Left ventricle myocardium inferior (tissue), 1 donor: ENCODE measurements at regions not wholly inside any gene's neighbourhood (a gene's known extent, or its start where the extent isn't known, plus 50 kb on each side); places are given as distances from the start of the nearest gene placed in this dataset.
A peak's percentile ranks its signal among the peaks of the same experiment; 100 is the strongest.

Experiments used
- DNase-seq: peaks from one replicate; pipeline ENCODE4 v3.0.0-alpha.2; 2020
- H3K27ac ChIP-seq: fragments of 200-600 bp; replicated peaks from 2 replicates; pipeline ENCODE4 v1.8.0; 2021
- H3K27me3 ChIP-seq: fragments of 200-600 bp; 2 replicates; pipeline ENCODE4 v1.8.0; 2021; ENCODE audit warnings: low read depth
- H3K36me3 ChIP-seq: fragments of 200-600 bp; 2 replicates; pipeline ENCODE4 v1.8.0; 2021
- H3K4me1 ChIP-seq: fragments of 200-600 bp; 2 replicates; pipeline ENCODE4 v1.8.0; 2021
- H3K4me3 ChIP-seq: fragments of 200-600 bp; 2 replicates; pipeline ENCODE4 v1.8.0; 2021; ENCODE audit warnings: mild to moderate bottlenecking, moderate library complexity
- H3K9me3 ChIP-seq: fragments of 200-600 bp; replicated peaks from 2 replicates; pipeline ENCODE4 v1.8.0; 2021
- CTCF ChIP-seq: fragments of 200-600 bp; IDR thresholded peaks from 2 replicates; pipeline ENCODE4 v1.8.0; 2021; ENCODE audit warnings: antibody characterized with exemption, mild to moderate bottlenecking, borderline replicate concordance
- intact Hi-C: fragments of 100-400 bp; cut with micrococcal nuclease; formaldehyde crosslinking; loops from one replicate; pipeline ENCODE4 v1.11.0; 2022
- donor health status: DM: no; HTN: yes; CAD: no; lungs with severe emphysema.

- no peak for TF ChIP-seq CTCF
- intact Hi-C loops = no loop called here
- Histone ChIP-seq H3K4me3 (no peak overlapping the region), H3K36me3 (no peaks in the 10 kb centered on the region), H3K27me3 (no peaks in the 10 kb centered on the region), H3K9me3 (peaks cover 7% of the 10 kb centered on the region), H3K4me1 (no peaks in the 10 kb centered on the region), H3K27ac (no peak overlapping the region)
- peak; percentile 65 for DNase-seq
These were observed 494.1 kb downstream of the CDH11 start for GRCh38 chr16:64627781-64628180.

GRCh38 chr16:64627288-64627687, 494.6 kb downstream of the CDH11 start:
- no peaks in the 10 kb centered on the region for H3K4me1 ChIP-seq
- no peak for TF ChIP-seq CTCF
- no peaks in the 10 kb centered on the region for H3K27me3 ChIP-seq
- no peaks in the 10 kb centered on the region for H3K36me3 ChIP-seq
- H3K27ac ChIP-seq = no peak overlapping the region
- no peak overlapping the region for H3K4me3 ChIP-seq
- intact Hi-C loops = no loop called here
- peaks cover 7% of the 10 kb centered on the region for H3K9me3 ChIP-seq
- DNase-seq = no peak

- Histone ChIP-seq H3K27me3 (no peaks in the 10 kb centered on the region), H3K36me3 (no peaks in the 10 kb centered on the region), H3K9me3 (peaks cover 7% of the 10 kb centered on the region), H3K4me1 (no peaks in the 10 kb centered on the region), H3K4me3 (no peak overlapping the region), H3K27ac (no peak overlapping the region)
- no peak for DNase-seq
- no peak for TF ChIP-seq CTCF
- intact Hi-C loops = no loop called here
These were observed 495.1 kb downstream of the CDH11 start for GRCh38 chr16:64626776-64627175.

- TF ChIP-seq CTCF = no peak
These were observed 500.2 kb downstream of the CDH11 start for GRCh38 chr16:64621616-64622015.

GRCh38 chr16:64617836-64618476, 503.9 kb downstream of the CDH11 start:
- no peak for TF ChIP-seq CTCF
- H3K4me1 ChIP-seq = no peaks in the 10 kb centered on the region
- H3K27ac ChIP-seq = no peak overlapping the region
- no peaks in the 10 kb centered on the region for H3K27me3 ChIP-seq
- H3K9me3 ChIP-seq = peaks cover 2% of the 10 kb centered on the region
- intact Hi-C loops = no loop called here
- no peak overlapping the region for H3K4me3 ChIP-seq
- no peak for DNase-seq
- H3K36me3 ChIP-seq = no peaks in the 10 kb centered on the region

More at GRCh38 chr16:64621616-64622015, 500.2 kb downstream of the CDH11 start:
- no peaks in the 10 kb centered on the region for H3K27me3 ChIP-seq
- peaks cover 7% of the 10 kb centered on the region for H3K9me3 ChIP-seq
- H3K27ac ChIP-seq = no peak overlapping the region
- no peaks in the 10 kb centered on the region for H3K36me3 ChIP-seq
- intact Hi-C loops = no loop called here
- H3K4me1 ChIP-seq = no peaks in the 10 kb centered on the region
- no peak for DNase-seq
- H3K4me3 ChIP-seq = no peak overlapping the region
